HG02763 (cell line): ENCODE measurements at regions not wholly inside any gene's neighbourhood (a gene's known extent, or its start where the extent isn't known, plus 50 kb on each side); places are given as distances from the start of the nearest gene placed in this dataset.
"Not testable (repeated sequence)": the region's sequence is repeated elsewhere in the genome, so short reads cannot be mapped to it uniquely, and the experiment has no call there.

Source experiments
- ATAC-seq: cut with Tn5 transposase; IDR thresholded peaks from one replicate; pipeline ENCODE4 v1.9.1; 2021; ENCODE audit warnings: mild to moderate bottlenecking, moderate library complexity; ENCODE audit not compliant: unreplicated experiment

DNA sequence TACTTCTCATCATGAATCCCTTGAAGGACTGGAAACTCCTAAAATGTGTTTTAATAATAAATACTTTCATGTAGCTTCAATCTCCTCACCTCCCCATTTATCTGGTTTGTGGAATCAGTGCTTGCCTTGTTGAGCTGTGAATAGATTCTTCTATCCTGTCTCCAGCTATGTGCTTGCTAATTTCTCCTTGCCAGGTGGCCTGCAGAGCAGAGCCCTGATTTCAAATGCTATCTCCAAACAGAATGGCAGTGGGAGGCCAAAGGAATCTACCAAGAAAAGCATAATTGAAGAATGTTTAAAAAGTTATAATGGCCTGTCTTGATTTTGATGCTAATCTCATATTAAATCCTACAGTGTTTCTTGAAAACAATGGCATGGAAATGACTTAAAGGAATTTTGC is 309.3 kb upstream of the CHORDC1 start:
- no peak for ATAC-seq

DNA sequence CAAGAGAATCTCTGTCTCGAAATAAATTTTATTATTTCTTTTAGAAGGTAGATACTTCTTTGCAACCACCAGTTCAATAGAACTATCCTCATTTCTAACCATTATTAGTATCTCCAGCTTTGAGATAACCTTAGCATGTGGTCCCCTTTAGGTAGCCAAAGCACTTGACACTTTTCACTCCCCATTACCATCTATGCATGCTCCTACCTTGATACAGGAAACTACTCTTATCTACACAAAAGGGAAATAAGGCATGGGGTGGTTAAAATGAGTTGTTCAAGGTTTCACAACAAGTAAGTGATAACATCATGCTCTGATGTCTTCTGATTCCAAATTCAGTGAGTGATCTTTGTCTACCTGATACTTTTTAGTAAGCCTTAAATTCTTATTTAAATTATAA is 308.2 kb upstream of the CHORDC1 start:
- no peak for ATAC-seq

DNA sequence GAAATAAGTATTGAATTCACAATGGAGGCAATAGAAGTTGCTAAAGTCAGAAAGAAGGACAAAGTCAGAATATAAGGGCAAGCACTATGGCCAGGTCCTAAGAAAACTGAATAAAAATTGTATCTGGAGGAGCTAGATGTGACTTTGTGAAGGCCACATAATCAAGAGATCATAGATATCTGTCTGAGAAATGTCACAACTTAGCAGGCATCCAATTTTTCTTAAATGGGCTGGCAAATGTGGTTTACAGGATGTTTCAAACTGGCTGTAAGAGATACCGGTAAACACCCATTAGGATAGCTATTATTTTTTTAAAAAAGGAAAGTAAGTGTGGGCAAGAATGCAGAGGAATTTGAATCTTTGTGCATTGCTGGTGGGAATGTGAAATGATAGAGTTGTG is 303.1 kb upstream of the CHORDC1 start:
- no peak for ATAC-seq

GRCh38 chr11:90512846-90513245 is 290.0 kb upstream of the CHORDC1 start:
- ATAC-seq, result no peak

DNA sequence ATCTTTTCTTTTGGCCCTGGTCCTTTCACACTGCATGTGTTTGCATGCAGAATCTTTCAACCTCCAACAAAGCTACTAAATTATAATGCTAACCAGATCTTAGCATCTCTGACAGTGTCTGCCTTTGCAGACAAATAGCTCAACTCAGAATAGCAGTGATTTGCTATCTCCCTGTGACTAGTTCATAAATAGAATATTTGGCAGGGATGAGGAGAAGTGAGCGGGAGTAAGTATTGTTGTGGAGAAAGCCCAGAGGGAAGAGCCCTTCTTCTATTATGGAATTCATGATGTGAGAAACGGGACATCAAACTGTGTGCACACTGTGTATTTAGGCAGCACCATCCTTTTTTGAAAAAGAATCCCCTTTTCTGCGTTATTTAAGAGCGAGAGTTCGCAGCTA is 288.0 kb upstream of the CHORDC1 start:
- no peak for ATAC-seq

- ATAC-seq, result no peak
These were observed 278.2 kb upstream of the CHORDC1 start for GRCh38 chr11:90500922-90501568.

- ATAC-seq, result no peak
These were observed 273.9 kb upstream of the CHORDC1 start for GRCh38 chr11:90496722-90497121.

DNA sequence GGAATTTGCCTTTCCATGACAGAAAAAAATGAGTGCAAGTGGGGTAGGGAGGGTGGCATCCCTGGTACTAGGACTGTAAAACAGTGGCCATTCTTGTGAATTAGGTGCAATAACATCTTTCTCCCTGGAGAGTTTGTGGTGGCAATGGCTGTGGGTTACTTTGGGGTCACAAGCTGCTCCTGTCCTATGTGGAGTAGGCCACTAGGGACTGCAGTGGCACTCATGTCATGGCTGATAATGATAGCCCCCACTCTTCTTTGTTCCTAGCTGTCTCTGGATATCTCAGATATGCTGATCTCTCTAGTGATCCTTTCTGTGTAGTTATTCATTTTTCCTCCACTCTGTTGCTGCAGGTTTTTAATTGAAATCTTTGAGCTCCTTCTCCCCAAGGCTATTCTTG is 270.5 kb upstream of the CHORDC1 start:
- no peak for ATAC-seq

GRCh38 chr11:90491466-90491865 is 268.6 kb upstream of the CHORDC1 start:
- no peak for ATAC-seq

GRCh38 chr11:90476442-90477007 is 253.7 kb upstream of the CHORDC1 start:
- ATAC-seq, result no peak

- ATAC-seq, result no peak
These were observed 246.1 kb upstream of the CHORDC1 start for GRCh38 chr11:90468923-90469322.

- no peak for ATAC-seq
These were observed 242.7 kb upstream of the CHORDC1 start for GRCh38 chr11:90465553-90465952.

DNA sequence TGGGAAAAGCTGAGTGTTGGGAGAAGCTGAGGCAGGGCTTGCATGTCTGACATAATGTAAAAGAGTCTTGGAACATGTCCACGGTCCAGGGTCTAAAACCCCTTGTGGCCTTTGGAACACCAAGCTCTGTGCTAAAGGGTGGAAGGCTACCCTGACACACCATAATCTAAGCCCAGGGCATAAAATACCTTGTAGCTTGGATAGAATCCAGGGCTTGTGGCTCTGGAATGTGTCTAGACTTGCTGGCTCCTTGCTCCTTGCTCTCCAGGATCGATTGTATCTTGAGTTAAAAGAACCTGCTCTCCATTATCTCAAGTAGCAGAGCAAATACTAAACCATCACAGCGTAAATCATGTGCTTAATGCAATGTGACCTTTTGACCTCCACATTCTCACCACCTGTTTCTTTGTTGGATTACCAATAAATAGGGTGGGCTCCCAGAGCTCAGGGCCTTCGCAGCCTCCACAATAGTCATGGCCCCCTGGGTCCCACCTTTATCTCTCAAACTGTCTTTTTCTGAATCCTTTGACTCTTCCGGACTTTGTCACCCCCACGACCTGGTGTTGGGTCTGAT is 232.6 kb upstream of the CHORDC1 start:
- not testable (repeated sequence) for ATAC-seq

DNA sequence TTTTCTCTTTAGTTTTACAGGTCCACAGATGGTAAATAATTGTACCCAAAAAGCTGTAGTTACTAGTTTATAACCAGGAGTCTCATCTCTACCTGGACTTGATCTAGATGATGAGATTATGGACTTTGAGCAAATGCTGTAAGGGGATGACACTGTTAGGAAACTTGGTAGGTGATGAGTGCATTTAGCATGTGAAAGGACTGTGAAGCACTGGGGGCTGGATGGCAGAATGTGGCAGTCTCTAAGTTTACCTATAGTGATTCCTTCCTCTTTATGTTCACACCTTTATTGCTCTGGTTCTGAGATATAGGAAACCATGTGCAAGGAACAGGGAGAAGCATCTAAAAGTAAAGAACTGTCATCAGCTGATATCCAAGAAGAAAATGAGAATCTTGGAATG is 230.7 kb upstream of the CHORDC1 start:
- ATAC-seq, result no peak

DNA sequence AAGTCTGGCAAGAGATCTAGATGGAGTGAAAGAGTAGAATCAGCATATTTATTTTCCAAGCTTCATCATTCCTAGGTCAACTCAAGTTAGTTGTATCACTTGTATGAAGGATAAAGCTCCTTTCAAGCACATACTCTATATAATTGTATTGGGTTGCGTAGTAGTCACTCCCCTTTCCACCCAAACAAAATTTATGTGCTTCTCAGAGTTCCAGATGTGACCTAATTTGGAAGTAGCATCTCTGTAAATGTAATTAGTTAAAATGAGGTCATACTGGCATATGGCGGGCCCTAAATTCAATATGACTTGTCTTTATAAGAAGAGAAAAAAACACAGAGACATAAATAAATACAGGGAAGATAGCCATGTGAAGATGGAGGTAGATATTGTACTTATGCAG is 226.8 kb upstream of the CHORDC1 start:
- ATAC-seq, result no peak

- no peak for ATAC-seq
These were observed 225.4 kb upstream of the CHORDC1 start for GRCh38 chr11:90448256-90448655.

- no peak for ATAC-seq
These were observed 224.8 kb upstream of the CHORDC1 start for GRCh38 chr11:90447618-90448017.

DNA sequence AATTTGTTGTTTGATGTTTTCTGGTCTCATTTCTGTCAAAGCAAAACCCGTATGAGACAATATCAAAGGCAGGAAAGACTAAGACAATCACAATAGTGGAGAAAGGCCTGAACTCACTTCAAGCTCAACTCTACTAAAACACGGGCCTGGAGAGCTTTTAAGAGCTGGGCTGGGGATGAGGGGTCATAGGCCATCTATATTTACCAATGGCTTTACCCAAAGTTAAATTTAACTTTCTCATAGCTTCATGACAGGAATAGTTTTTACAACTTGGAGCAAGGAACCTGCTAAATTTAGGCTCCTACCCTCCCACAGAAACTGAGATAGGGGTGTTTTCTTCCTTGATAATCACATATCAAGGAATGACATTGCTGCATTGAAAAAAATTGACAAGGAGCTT is 223.4 kb upstream of the CHORDC1 start:
- ATAC-seq, result no peak

GRCh38 chr11:90438069-90438468 is 215.2 kb upstream of the CHORDC1 start:
- no peak for ATAC-seq

DNA sequence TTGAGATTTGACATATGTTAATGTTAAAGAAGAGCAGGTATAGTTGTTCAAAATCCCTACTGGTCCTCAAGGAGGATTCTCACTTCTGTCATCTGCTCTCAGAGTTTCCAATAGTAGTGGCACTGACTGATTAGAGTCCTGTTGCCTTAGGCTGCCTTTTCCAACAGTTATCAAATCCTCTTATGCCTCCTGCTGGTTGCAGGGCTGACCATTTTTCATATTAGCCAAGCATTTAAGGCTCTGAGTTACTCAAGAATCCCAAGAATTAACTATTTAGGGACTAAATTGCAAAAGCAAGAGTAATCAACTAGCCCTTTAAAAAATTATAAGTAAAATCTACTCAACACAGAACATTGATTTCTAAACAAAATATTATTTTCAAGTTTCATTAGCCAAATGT is 212.0 kb upstream of the CHORDC1 start:
- no peak for ATAC-seq

- no peak for ATAC-seq
These were observed 206.0 kb upstream of the CHORDC1 start for GRCh38 chr11:90428836-90429235.

DNA sequence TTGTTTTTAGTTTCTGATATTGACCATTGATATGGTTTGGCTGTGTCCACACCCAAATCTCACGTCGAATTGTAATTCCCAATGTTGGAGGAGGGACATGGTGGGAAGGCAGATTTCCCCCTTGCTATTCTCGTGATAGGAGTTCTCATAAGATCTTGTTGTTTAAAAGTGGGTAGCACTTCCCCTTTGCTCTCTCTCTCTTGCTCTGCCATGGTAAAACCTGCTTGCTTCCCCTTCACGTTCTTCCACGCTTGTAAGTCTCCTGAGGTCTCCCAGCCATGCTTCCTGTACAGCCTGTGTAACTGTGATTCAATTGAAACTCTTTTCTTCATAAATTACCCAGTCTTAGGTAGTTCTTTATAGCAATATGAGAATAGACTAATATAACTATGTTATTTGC is 203.6 kb upstream of the CHORDC1 start:
- no peak for ATAC-seq

DNA sequence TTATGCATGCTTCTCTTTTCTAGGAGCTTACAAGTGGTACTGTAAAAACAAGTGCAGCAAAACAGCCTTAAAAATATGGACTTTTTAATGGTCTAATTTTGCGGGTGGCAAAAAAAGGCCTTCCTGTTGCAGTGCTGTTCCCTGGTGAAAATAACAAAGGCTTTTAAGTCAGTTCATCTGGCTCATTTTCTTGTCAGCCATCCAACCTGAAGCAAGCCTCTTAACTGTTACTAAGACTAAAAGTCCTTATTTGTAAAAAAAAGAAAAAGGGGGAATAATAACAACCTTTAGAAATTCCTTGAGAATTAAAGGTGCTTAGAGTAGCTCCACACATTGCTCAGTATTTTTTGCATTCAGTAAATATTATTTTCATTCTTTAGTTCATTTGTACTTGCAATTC is 200.5 kb upstream of the CHORDC1 start:
- ATAC-seq, result no peak
